ENCODE measurements at regions not wholly inside any gene's neighbourhood (a gene's known extent, or its start where the extent isn't known, plus 50 kb on each side); places are given as distances from the start of the nearest gene placed in this dataset.

GRCh38 chr16:60064026-60064425, 1329.9 kb upstream of the GOT2 start:
- BruUV-seq (replicated peaks), result no TSS peak
- Histone ChIP-seq H3K27ac (ENCODE audit: control insufficient read depth, insufficient read depth) (no peak overlapping the region), H4K20me1 (ENCODE audit: control insufficient read depth, insufficient read depth) (no peaks in the 10 kb centered on the region), H3K79me2 (ENCODE audit: control insufficient read depth, insufficient read depth, low read length) (no peaks in the 10 kb centered on the region), H3K36me3 (ENCODE audit: control insufficient read depth in 2 of 2, insufficient read depth in 2 of 2, low read length in 1 of 2) (no peaks in the 10 kb centered on the region), H3K4me2 (ENCODE audit: control insufficient read depth, insufficient read depth) (no peak overlapping the region), H3K4me3 (no peak overlapping the region), H3K27me3 (replicated peaks in 1 of 2; ENCODE audit: control insufficient read depth in 2 of 2, insufficient read depth in 2 of 2, low read length in 1 of 2) (no peaks in the 10 kb centered on the region), H3K4me1 (ENCODE audit: control insufficient read depth, insufficient read depth, low read length) (no peaks in the 10 kb centered on the region), H2AFZ (ENCODE audit: control insufficient read depth, low read depth, low read length) (no peak overlapping the region), H3K9ac (ENCODE audit: control insufficient read depth, insufficient read depth, low read length) (no peak overlapping the region), H3K9me3 (replicated peaks; ENCODE audit: control insufficient read depth, insufficient read depth, low read length) (no peaks in the 10 kb centered on the region)
- POLR2A ChIA-PET, result interaction anchor here (0.6 kb wide), 1 partner anchor 177 kb away, joined by 7 read pairs; no protein-coding TSS in a partner anchor
- TF ChIP-seq NBN (IDR thresholded peaks at IDR 0.05), result no peak
- no peak for TF ChIP-seq ZBTB40 (IDR thresholded peaks at IDR 0.05; ENCODE audit: borderline replicate concordance)
- no peak for TF ChIP-seq WRNIP1 (IDR thresholded peaks at IDR 0.05; ENCODE audit: borderline replicate concordance, low read depth, low read length)
- TF ChIP-seq SIX5 (IDR thresholded peaks at IDR 0.05; ENCODE audit: low read depth, low read length, severe bottlenecking), result no peak
- TF ChIP-seq E2F8 (IDR thresholded peaks at IDR 0.05; ENCODE audit: low read depth, partially characterized antibody), result no peak
- TF ChIP-seq RAD21 (IDR thresholded peaks at IDR 0.05; ENCODE audit: insufficient read depth, low read depth, low read length), result no peak
- no peak for TF ChIP-seq NFIC (IDR thresholded peaks at IDR 0.05; ENCODE audit: low read depth, low read length)
- no peak for TF ChIP-seq EGR1 (IDR thresholded peaks at IDR 0.05; ENCODE audit: borderline replicate concordance in 1 of 2, low read depth in 2 of 2, low read length in 2 of 2)
- TF ChIP-seq IRF3 (IDR thresholded peaks at IDR 0.05), result no peak
- no peak for TF ChIP-seq NFYA (IDR thresholded peaks at IDR 0.05; ENCODE audit: borderline replicate concordance, low read depth, low read length)
- no peak for TF ChIP-seq RELB (IDR thresholded peaks at IDR 0.05; ENCODE audit: low read depth)
- in situ Hi-C loops (cut with MboI), result no loop called here
- intact Hi-C loops (cut with micrococcal nuclease; ENCODE audit: unreplicated experiment), result no loop called here
- FAIRE-seq (no peak), DNase-seq (ENCODE audit: low read depth, low spot score) (no peak), ATAC-seq (no peak)
- SMC1A ChIA-PET (ENCODE audit: uncharacterized antibody, unreplicated experiment), result no interaction called here
- CTCF ChIA-PET, result no interaction called here
- RAD21 ChIA-PET (ENCODE audit: unreplicated experiment), result no interaction called here
